ENCODE measurements at regions not wholly inside any gene's neighbourhood (a gene's known extent, or its start where the extent isn't known, plus 50 kb on each side); places are given as distances from the start of the nearest gene placed in this dataset.

DNA sequence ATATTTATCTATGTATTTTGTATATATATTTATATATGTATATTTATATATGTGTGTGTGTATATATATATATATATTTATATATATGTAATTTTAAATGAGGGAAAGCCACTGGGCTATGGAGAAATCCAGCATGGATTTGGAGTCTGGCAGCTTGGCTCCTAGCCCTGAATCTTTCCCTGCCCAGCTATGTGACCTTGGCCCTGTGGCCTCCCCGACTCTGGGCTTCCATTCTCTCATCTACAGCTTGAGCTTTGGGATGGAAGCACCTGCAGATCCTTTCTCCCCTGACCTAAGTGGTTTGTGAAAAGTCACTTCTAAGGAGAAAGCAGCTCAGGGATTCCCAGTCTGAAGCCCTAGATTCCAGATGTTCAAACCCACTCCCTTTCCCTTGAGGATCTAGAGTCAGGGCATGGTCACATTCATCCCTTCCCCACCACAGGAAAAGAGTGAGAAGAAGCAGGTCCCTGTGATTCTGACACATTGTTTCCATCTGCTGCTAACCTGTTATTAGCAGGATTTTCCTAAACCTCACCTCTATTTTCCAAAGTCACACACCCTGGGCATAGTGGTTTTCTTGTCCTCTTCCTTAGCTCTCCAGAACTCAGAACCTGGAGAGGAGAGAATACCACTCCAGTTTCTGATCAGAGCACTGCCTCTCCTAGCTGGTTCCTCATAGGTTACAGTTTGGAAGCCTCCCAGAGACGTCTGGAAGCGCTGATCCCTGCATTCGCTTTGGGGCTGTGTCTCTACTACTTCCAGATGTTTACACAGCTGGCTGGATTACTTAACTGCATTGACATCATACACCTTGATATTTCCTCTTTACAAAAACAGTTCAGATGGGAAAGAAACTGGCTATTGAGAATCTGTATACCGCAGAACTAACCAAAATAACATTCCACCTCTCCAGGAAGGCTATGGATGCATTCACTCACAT, 327.5 kb upstream of the ZMIZ1 start:
- H3K23ac ChIP-seq (ENCODE audit: low read length) = no peak overlapping the region
- H2BK5ac ChIP-seq (ENCODE audit: low read length) = no peak overlapping the region
- H3K4me3 ChIP-seq (ENCODE audit: low read length) = no peak overlapping the region
- no peak overlapping the region for H3K18ac ChIP-seq (ENCODE audit: low read length)
- H3K4me1 ChIP-seq (ENCODE audit: control insufficient read depth, low read depth, low read length) = peaks cover 5% of the 10 kb centered on the region
- no peak overlapping the region for H3K56ac ChIP-seq (ENCODE audit: low read length)
- no peak overlapping the region for H4K5ac ChIP-seq (ENCODE audit: low read length)
- no peaks in the 10 kb centered on the region for H3K36me3 ChIP-seq (ENCODE audit: control insufficient read depth, insufficient read depth, low read length)
- no peak overlapping the region for H3K4me2 ChIP-seq (ENCODE audit: low read length)
- no peak overlapping the region for H4K8ac ChIP-seq (ENCODE audit: low read depth, low read length)
- H3K27me3 ChIP-seq (ENCODE audit: insufficient read depth, low read length, poor library complexity) = no peaks in the 10 kb centered on the region
- no peak overlapping the region for H3K9ac ChIP-seq (ENCODE audit: low read length)
- H3K79me2 ChIP-seq (ENCODE audit: control insufficient read depth, insufficient read depth, low read length) = no peaks in the 10 kb centered on the region
- H2BK15ac ChIP-seq (replicated peaks; ENCODE audit: low read depth) = no peak overlapping the region
- H3K27ac ChIP-seq (ENCODE audit: low read depth, low read length) = no peak overlapping the region
- no peak overlapping the region for H2AK5ac ChIP-seq (ENCODE audit: low read length)
- no CpG with 5 or more reads among the region's 5 CpGs for WGBS (ENCODE audit: extremely low coverage, insufficient coverage, low lambda C conversion rate)
- no peak overlapping the region for H3K4ac ChIP-seq (ENCODE audit: low read depth, low read length)
- no peak for DNase-seq
- H2BK120ac ChIP-seq (ENCODE audit: low read depth, low read length) = no peak overlapping the region
- no peaks in the 10 kb centered on the region for H3K79me1 ChIP-seq (ENCODE audit: low read length)

DNA sequence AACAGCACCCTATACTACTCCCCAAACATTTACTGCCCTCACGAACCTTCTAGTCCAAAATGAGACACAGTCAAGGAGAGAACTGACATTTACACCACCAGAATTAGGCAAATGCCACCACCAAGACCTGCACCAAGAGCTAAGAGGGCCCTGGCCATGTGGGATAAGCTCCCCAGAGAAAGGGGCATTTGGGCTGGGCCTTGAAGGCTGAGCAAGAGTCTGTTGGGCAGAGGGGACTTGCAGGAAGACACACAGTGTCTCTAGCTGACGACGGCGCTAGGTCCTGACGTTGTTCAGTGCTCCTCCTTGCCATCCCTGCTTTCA, 326.4 kb upstream of the ZMIZ1 start:
- H4K8ac ChIP-seq (ENCODE audit: low read depth, low read length) = no peak overlapping the region
- H3K23ac ChIP-seq (ENCODE audit: low read length) = no peak overlapping the region
- no peak overlapping the region for H3K4me2 ChIP-seq (ENCODE audit: low read length)
- no peak overlapping the region for H2BK120ac ChIP-seq (ENCODE audit: low read depth, low read length)
- no peak overlapping the region for H3K4me3 ChIP-seq (ENCODE audit: low read length)
- no peak for DNase-seq
- no peaks in the 10 kb centered on the region for H3K36me3 ChIP-seq (ENCODE audit: control insufficient read depth, insufficient read depth, low read length)
- H2BK5ac ChIP-seq (ENCODE audit: low read length) = no peak overlapping the region
- WGBS (ENCODE audit: extremely low coverage, insufficient coverage, low lambda C conversion rate) = no CpG with 5 or more reads among the region's 5 CpGs
- no peaks in the 10 kb centered on the region for H3K27me3 ChIP-seq (ENCODE audit: insufficient read depth, low read length, poor library complexity)
- peaks cover 8% of the 10 kb centered on the region for H3K4me1 ChIP-seq (ENCODE audit: control insufficient read depth, low read depth, low read length)
- no peak overlapping the region for H3K9ac ChIP-seq (ENCODE audit: low read length)
- no peaks in the 10 kb centered on the region for H3K79me1 ChIP-seq (ENCODE audit: low read length)
- H2AK5ac ChIP-seq (ENCODE audit: low read length) = no peak overlapping the region
- no peak overlapping the region for H4K5ac ChIP-seq (ENCODE audit: low read length)
- no peak overlapping the region for H3K4ac ChIP-seq (ENCODE audit: low read depth, low read length)
- no peak overlapping the region for H3K18ac ChIP-seq (ENCODE audit: low read length)
- H2BK15ac ChIP-seq (replicated peaks; ENCODE audit: low read depth) = no peak overlapping the region
- no peak overlapping the region for H3K56ac ChIP-seq (ENCODE audit: low read length)
- H3K27ac ChIP-seq (ENCODE audit: low read depth, low read length) = no peak overlapping the region
- no peaks in the 10 kb centered on the region for H3K79me2 ChIP-seq (ENCODE audit: control insufficient read depth, insufficient read depth, low read length)

DNA sequence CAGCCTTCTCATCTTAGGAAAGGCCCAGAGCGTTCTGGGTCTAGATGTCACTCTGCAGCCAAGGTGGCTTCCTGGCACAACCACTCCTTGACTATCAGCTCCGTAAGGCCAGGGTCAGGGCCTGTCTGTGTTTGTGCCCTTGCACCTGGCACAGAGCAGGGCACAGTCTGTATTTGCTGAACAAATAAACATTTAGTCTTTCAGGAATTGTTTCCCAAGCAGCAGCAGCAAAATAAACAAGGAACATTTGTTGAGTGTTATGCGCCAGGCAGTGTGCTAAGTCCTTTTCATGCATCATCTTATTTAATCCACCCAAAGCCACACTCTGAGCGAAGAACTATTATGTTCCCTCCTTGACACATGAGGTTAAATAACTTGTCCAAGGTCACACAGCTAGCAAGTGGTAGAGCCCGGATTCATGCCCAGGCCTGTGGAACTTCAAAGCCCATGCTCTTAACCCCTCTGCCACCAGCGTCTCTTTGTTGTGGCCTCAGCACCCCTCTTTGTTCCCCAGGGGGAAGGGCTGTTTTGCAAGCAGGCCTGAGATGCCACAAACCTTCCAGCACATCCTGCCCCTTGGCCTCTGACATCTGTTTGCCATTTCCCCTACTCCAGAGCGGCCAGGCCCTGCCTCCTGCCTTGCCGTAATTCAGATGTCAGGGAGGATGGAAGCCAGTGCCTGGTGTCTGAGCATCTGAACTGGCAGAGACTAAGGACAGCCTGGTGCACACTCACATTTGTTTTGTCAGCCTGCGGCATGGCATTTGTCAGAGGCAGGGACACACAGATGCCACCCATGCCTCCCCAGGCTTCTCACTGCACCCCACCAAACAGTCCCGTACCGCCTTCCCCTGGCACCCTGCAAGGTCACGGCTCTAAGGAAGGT, 325.8 kb upstream of the ZMIZ1 start:
- H3K36me3 ChIP-seq (ENCODE audit: control insufficient read depth, insufficient read depth, low read length) = no peaks in the 10 kb centered on the region
- no peak for DNase-seq
- no peak overlapping the region for H2BK5ac ChIP-seq (ENCODE audit: low read length)
- H2BK15ac ChIP-seq (replicated peaks; ENCODE audit: low read depth) = no peak overlapping the region
- H3K4me3 ChIP-seq (ENCODE audit: low read length) = no peak overlapping the region
- no peak overlapping the region for H4K8ac ChIP-seq (ENCODE audit: low read depth, low read length)
- no peak overlapping the region for H3K4ac ChIP-seq (ENCODE audit: low read depth, low read length)
- no peaks in the 10 kb centered on the region for H3K79me2 ChIP-seq (ENCODE audit: control insufficient read depth, insufficient read depth, low read length)
- no peak overlapping the region for H2BK120ac ChIP-seq (ENCODE audit: low read depth, low read length)
- H3K27ac ChIP-seq (ENCODE audit: low read depth, low read length) = no peak overlapping the region
- no peak overlapping the region for H3K9ac ChIP-seq (ENCODE audit: low read length)
- no peak overlapping the region for H3K18ac ChIP-seq (ENCODE audit: low read length)
- WGBS (ENCODE audit: extremely low coverage, insufficient coverage, low lambda C conversion rate) = no CpG with 5 or more reads among the region's 12 CpGs
- H4K5ac ChIP-seq (ENCODE audit: low read length) = no peak overlapping the region
- H3K79me1 ChIP-seq (ENCODE audit: low read length) = no peaks in the 10 kb centered on the region
- peaks cover 8% of the 10 kb centered on the region for H3K4me1 ChIP-seq (ENCODE audit: control insufficient read depth, low read depth, low read length)
- H3K23ac ChIP-seq (ENCODE audit: low read length) = no peak overlapping the region
- no peaks in the 10 kb centered on the region for H3K27me3 ChIP-seq (ENCODE audit: insufficient read depth, low read length, poor library complexity)
- H3K4me2 ChIP-seq (ENCODE audit: low read length) = no peak overlapping the region
- no peak overlapping the region for H2AK5ac ChIP-seq (ENCODE audit: low read length)
- no peak overlapping the region for H3K56ac ChIP-seq (ENCODE audit: low read length)

DNA sequence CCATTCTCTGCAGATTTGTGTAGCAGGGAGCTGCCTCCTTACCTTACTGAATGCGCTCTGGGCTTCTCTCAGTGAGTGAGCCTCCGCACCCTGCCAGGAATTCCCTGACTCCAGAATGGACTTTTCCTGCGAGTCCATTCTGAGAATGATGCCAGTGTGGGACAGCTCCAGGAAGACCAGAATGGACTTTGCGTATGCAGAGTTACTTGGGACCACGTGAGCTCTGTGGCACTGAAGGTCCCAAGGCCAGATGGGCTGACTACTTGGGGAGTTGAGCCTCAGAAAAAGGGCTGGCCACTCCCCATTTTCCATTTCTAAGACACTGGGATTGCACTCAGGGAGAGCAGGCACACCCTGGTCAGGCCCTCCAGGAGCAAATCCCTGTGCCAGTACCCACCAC, 324.7 kb upstream of the ZMIZ1 start:
- H3K27me3 ChIP-seq (ENCODE audit: insufficient read depth, low read length, poor library complexity) = no peaks in the 10 kb centered on the region
- no peak overlapping the region for H3K4me2 ChIP-seq (ENCODE audit: low read length)
- no CpG with 5 or more reads among the region's 5 CpGs for WGBS (ENCODE audit: extremely low coverage, insufficient coverage, low lambda C conversion rate)
- no peak overlapping the region for H3K4me3 ChIP-seq (ENCODE audit: low read length)
- H4K5ac ChIP-seq (ENCODE audit: low read length) = no peak overlapping the region
- H3K36me3 ChIP-seq (ENCODE audit: control insufficient read depth, insufficient read depth, low read length) = no peaks in the 10 kb centered on the region
- H3K23ac ChIP-seq (ENCODE audit: low read length) = no peak overlapping the region
- H3K79me1 ChIP-seq (ENCODE audit: low read length) = no peaks in the 10 kb centered on the region
- H3K9ac ChIP-seq (ENCODE audit: low read length) = no peak overlapping the region
- DNase-seq = no peak
- no peak overlapping the region for H3K4ac ChIP-seq (ENCODE audit: low read depth, low read length)
- no peak overlapping the region for H3K27ac ChIP-seq (ENCODE audit: low read depth, low read length)
- H3K79me2 ChIP-seq (ENCODE audit: control insufficient read depth, insufficient read depth, low read length) = no peaks in the 10 kb centered on the region
- H4K8ac ChIP-seq (ENCODE audit: low read depth, low read length) = no peak overlapping the region
- H3K4me1 ChIP-seq (ENCODE audit: control insufficient read depth, low read depth, low read length) = peaks cover 4% of the 10 kb centered on the region
- no peak overlapping the region for H2BK120ac ChIP-seq (ENCODE audit: low read depth, low read length)
- H2BK15ac ChIP-seq (replicated peaks; ENCODE audit: low read depth) = no peak overlapping the region
- no peak overlapping the region for H3K18ac ChIP-seq (ENCODE audit: low read length)
- H2AK5ac ChIP-seq (ENCODE audit: low read length) = no peak overlapping the region
- H2BK5ac ChIP-seq (ENCODE audit: low read length) = no peak overlapping the region
- H3K56ac ChIP-seq (ENCODE audit: low read length) = no peak overlapping the region

DNA sequence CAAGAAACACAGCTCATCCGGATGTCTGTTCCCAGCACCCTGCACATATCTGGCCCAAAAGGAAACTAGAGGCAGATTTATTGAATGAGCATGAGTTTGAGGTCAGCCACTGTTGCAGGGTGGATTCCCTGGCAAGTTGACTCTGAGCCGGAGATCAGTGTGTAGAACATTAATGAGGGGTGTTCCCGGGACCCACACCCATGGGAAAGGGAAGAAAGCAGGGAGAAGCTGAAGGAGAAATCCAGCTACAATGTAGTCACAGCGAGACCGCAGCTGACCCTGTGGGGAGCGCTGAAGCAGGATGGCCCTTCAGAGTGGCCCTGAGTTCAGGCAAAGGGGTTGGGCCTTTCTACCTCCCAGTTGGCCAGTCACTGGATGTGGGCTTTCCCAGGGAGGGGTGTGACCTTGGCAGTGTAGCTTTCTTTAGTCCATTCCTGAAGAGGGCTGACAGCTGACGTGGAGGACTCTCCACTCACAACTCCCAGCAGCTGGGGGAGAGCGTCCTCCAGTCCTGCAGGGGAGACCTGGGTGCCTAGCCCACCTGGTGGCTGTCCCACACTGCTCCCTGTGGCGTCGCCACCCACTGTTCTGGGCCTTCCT, 324.2 kb upstream of the ZMIZ1 start:
- no peak overlapping the region for H2BK5ac ChIP-seq (ENCODE audit: low read length)
- no peak overlapping the region for H3K18ac ChIP-seq (ENCODE audit: low read length)
- H3K79me2 ChIP-seq (ENCODE audit: control insufficient read depth, insufficient read depth, low read length) = no peaks in the 10 kb centered on the region
- no peak overlapping the region for H3K4me3 ChIP-seq (ENCODE audit: low read length)
- no peak overlapping the region for H4K8ac ChIP-seq (ENCODE audit: low read depth, low read length)
- no peak overlapping the region for H2BK15ac ChIP-seq (replicated peaks; ENCODE audit: low read depth)
- no peak overlapping the region for H3K4ac ChIP-seq (ENCODE audit: low read depth, low read length)
- H2AK5ac ChIP-seq (ENCODE audit: low read length) = no peak overlapping the region
- peaks cover 3% of the 10 kb centered on the region for H3K4me1 ChIP-seq (ENCODE audit: control insufficient read depth, low read depth, low read length)
- H2BK120ac ChIP-seq (ENCODE audit: low read depth, low read length) = no peak overlapping the region
- H3K56ac ChIP-seq (ENCODE audit: low read length) = no peak overlapping the region
- no peaks in the 10 kb centered on the region for H3K27me3 ChIP-seq (ENCODE audit: insufficient read depth, low read length, poor library complexity)
- H4K5ac ChIP-seq (ENCODE audit: low read length) = no peak overlapping the region
- H3K23ac ChIP-seq (ENCODE audit: low read length) = no peak overlapping the region
- H3K36me3 ChIP-seq (ENCODE audit: control insufficient read depth, insufficient read depth, low read length) = no peaks in the 10 kb centered on the region
- no CpG with 5 or more reads among the region's 10 CpGs for WGBS (ENCODE audit: extremely low coverage, insufficient coverage, low lambda C conversion rate)
- no peak overlapping the region for H3K4me2 ChIP-seq (ENCODE audit: low read length)
- H3K27ac ChIP-seq (ENCODE audit: low read depth, low read length) = no peak overlapping the region
- no peak overlapping the region for H3K9ac ChIP-seq (ENCODE audit: low read length)
- no peak for DNase-seq
- H3K79me1 ChIP-seq (ENCODE audit: low read length) = no peaks in the 10 kb centered on the region

Data from mesendoderm (in vitro differentiated cells).